Transverse colon (tissue), 4 donors: ENCODE measurements at regions not wholly inside any gene's neighbourhood (a gene's known extent, or its start where the extent isn't known, plus 50 kb on each side); places are given as distances from the start of the nearest gene placed in this dataset.

ENCODE experiments used
- DNase-seq: peaks from one replicate; pipeline ENCODE4 v3.0.0-alpha.2; 2019
- H3K27ac ChIP-seq, 4 donors: fragments of 200-600 bp; sonication (generic); 2 replicates each; pipeline ENCODE4 v1.5.1; 2016 to 2018; ENCODE audit warnings: inconsistent platforms in 4 of 4
- H3K27me3 ChIP-seq: fragments of 200-600 bp; sonication (generic); 2 replicates; pipeline ENCODE4 v1.5.1; 2017; ENCODE audit warnings: inconsistent platforms
- H3K36me3 ChIP-seq, 4 donors: fragments of 200-600 bp; sonication (generic); 2 replicates each; pipeline ENCODE4 v1.5.1; 2017 to 2019; ENCODE audit warnings: inconsistent platforms in 4 of 4
- H3K4me1 ChIP-seq, 4 donors: fragments of 200-600 bp; sonication (generic); 2 replicates each; pipeline ENCODE4 v1.5.1; 2017 to 2020; ENCODE audit warnings: inconsistent platforms in 4 of 4
- H3K4me3 ChIP-seq, 4 donors: fragments of 200-600 bp; sonication (generic); 1 replicate in 1 of 4; 2 replicates in 3 of 4; pipeline versions ENCODE4 v1.5.1 to v1.6.1; 2017 to 2019; ENCODE audit warnings: inconsistent platforms in 4 of 4
- H3K9me3 ChIP-seq, 2 donors: fragments of 200-600 bp; sonication (generic); 2 replicates each; pipeline ENCODE4 v1.5.1; 2017 to 2019; ENCODE audit warnings: inconsistent platforms in 2 of 2
- EP300 ChIP-seq: sonication (generic); formaldehyde crosslinking; IDR thresholded peaks from one replicate; pipeline ENCODE4 v1.6.1; 2017; ENCODE audit warnings: antibody characterized with exemption, low read depth
- POLR2A ChIP-seq: fragments of 450-650 bp; IDR thresholded peaks from one replicate; pipeline ENCODE4 v1.6.1; 2016; ENCODE audit warnings: antibody characterized with exemption, mild to moderate bottlenecking, moderate library complexity
- POLR2AphosphoS5 ChIP-seq, 3 donors: sonication (generic); formaldehyde crosslinking; IDR thresholded peaks; one replicate each; pipeline ENCODE4 v1.6.1; 2016; ENCODE audit warnings: antibody characterized with exemption in 3 of 3
- WGBS, 2 donors: methylation state at CpG; one replicate each; pipeline ENCODE4 v1.1.5; 2018; ENCODE audit warnings: low coverage in 1 of 2; 5-methylcytosine and 5-hydroxymethylcytosine counted together
- in situ Hi-C, 4 donors: fragments of 200-750 bp; cut with MboI; loops; one replicate each; pipeline versions ENCODE4 v1.15.0 to v1.15.1; 2017; ENCODE audit warnings: low sequenced_read_pairs in 3 of 4, low pct_ligation_motif_present in 1 of 4, low pct_unique_long_range_greater_than_20kb in 1 of 4
- intact Hi-C: fragments of 100-400 bp; cut with DNase I; formaldehyde crosslinking; loops from one replicate; pipeline ENCODE4 v1.15.1; 2023; ENCODE audit warnings: low total_unique reads
- TF ChIP-seq, protein P1 (sequence below), 5 experiments: fragments of 200-600 bp in 3 of 5; fragments of 450-650 bp in 2 of 5; sonication (generic) in 3 of 5; IDR thresholded peaks; 1 replicate in 2 of 5; 2 replicates in 3 of 5; pipeline ENCODE4 v1.5.1; 2016 to 2017; ENCODE audit warnings: antibody characterized with exemption in 5 of 5, inconsistent platforms in 3 of 5, mild to moderate bottlenecking in 2 of 5, moderate library complexity in 1 of 5

- in situ Hi-C loops (loop anchor here in 1 of 4 donors (25.0 kb wide), 1 partner anchor 95 kb away; no protein-coding TSS in a partner anchor), intact Hi-C loops (no loop called here)
- no peak for DNase-seq
- Histone ChIP-seq H3K36me3 (no peaks in the 10 kb centered on the region), H3K27me3 (no peaks in the 10 kb centered on the region), H3K27ac (no peak overlapping the region), H3K4me1 (no peaks in the 10 kb centered on the region), H3K9me3 (no peaks in the 10 kb centered on the region), H3K4me3 (no peak overlapping the region)
- 42 to 64% methylated on average over 1 to 2 of the region's 2 CpGs for WGBS, 2 donors
- TF ChIP-seq, protein P1, sequence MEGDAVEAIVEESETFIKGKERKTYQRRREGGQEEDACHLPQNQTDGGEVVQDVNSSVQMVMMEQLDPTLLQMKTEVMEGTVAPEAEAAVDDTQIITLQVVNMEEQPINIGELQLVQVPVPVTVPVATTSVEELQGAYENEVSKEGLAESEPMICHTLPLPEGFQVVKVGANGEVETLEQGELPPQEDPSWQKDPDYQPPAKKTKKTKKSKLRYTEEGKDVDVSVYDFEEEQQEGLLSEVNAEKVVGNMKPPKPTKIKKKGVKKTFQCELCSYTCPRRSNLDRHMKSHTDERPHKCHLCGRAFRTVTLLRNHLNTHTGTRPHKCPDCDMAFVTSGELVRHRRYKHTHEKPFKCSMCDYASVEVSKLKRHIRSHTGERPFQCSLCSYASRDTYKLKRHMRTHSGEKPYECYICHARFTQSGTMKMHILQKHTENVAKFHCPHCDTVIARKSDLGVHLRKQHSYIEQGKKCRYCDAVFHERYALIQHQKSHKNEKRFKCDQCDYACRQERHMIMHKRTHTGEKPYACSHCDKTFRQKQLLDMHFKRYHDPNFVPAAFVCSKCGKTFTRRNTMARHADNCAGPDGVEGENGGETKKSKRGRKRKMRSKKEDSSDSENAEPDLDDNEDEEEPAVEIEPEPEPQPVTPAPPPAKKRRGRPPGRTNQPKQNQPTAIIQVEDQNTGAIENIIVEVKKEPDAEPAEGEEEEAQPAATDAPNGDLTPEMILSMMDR (IDR thresholded peaks at IDR 0.05): no peak
Observed at GRCh38 chr18:61057443-61057842, 275.8 kb upstream of the CDH20 start.

DNA sequence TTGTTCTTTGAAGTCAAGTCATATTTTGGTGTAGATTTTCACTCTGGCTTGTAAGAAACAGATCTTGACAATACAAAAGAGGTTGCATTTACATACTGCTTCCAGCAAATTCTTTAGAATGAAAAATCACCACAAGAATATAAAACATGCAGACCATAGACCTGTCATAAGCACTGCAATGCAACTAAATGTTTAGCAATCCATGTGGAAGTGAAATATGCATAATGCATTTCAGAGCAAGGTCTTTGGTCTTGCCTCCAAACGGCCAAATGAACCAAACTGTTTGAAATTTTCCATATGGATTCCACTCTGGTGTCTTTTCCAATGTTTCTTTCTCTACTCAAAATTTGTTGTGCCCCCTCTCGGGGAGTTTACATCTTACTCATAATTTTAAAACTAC, 271.0 kb upstream of the CDH20 start:
- H3K9me3 ChIP-seq: no peaks in the 10 kb centered on the region
- H3K27ac ChIP-seq: no peak overlapping the region
- intact Hi-C loops: no loop called here
- in situ Hi-C loops: loop anchor here in 1 of 4 donors (25.0 kb wide), 1 partner anchor 100 kb away; no protein-coding TSS in a partner anchor
- H3K4me3 ChIP-seq: no peak overlapping the region
- no peak for DNase-seq
- WGBS, 2 donors: 50 to 51% methylated on average over 2 of the region's 2 CpGs
- H3K4me1 ChIP-seq: no peaks in the 10 kb centered on the region
- TF ChIP-seq, protein P1 (IDR thresholded peaks at IDR 0.05): no peak
- TF ChIP-seq EP300: no peak
- TF ChIP-seq POLR2AphosphoS5 (IDR thresholded peaks at IDR 0.05): no peak
- no peak for TF ChIP-seq POLR2A
- H3K36me3 ChIP-seq: no peaks in the 10 kb centered on the region
- no peaks in the 10 kb centered on the region for H3K27me3 ChIP-seq

DNA sequence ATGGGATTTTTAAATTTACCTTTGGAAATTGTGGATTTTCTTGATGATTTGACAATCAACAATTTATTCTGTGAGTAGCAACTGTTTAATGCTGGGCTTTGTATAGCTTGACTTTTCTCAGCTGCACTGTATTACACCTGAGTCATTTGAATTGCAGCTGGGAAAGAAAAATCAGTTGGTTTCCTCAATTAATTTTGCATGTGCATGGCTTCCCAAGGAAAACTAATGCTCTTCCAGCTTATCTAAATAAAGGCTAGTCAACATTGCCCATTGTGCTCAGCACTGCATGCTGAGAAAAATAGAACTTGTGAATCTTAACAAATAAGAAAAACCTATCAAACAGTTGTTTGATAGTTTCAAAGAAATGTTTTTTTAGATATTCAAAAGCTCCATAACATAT, 268.3 kb upstream of the CDH20 start:
- TF ChIP-seq, protein P1 (IDR thresholded peaks at IDR 0.05): no peak
- TF ChIP-seq EP300 (no peak), POLR2AphosphoS5 (IDR thresholded peaks at IDR 0.05) (no peak), POLR2A (no peak)
- Histone ChIP-seq H3K36me3 (no peaks in the 10 kb centered on the region), H3K27ac (no peak overlapping the region), H3K4me3 (no peak overlapping the region), H3K27me3 (no peaks in the 10 kb centered on the region), H3K4me1 (no peaks in the 10 kb centered on the region), H3K9me3 (no peaks in the 10 kb centered on the region)
- DNase-seq: no peak
- in situ Hi-C loops (loop anchor here in 1 of 4 donors (25.0 kb wide), 1 partner anchor 103 kb away; no protein-coding TSS in a partner anchor), intact Hi-C loops (no loop called here)

GRCh38 chr18:61076986-61077385, 256.2 kb upstream of the CDH20 start:
- Histone ChIP-seq H3K36me3 (no peaks in the 10 kb centered on the region), H3K9me3 (no peaks in the 10 kb centered on the region), H3K4me3 (no peak overlapping the region), H3K27ac (no peak overlapping the region), H3K27me3 (no peaks in the 10 kb centered on the region), H3K4me1 (no peaks in the 10 kb centered on the region)
- TF ChIP-seq POLR2AphosphoS5 (IDR thresholded peaks at IDR 0.05): no peak
- TF ChIP-seq POLR2A: no peak
- TF ChIP-seq, protein P1 (IDR thresholded peaks at IDR 0.05): no peak
- TF ChIP-seq EP300: no peak
- intact Hi-C loops (no loop called here), in situ Hi-C loops (loop anchor here in 3 of 4 donors (25.0 kb wide), 2 partner anchors 410 to 435 kb away; no protein-coding TSS in a partner anchor)
- DNase-seq: no peak
- WGBS, 2 donors: 71 to 75% methylated on average over 2 of the region's 2 CpGs
